RWPE1 (cell line): ENCODE measurements at regions not wholly inside any gene's neighbourhood (a gene's known extent, or its start where the extent isn't known, plus 50 kb on each side); places are given as distances from the start of the nearest gene placed in this dataset.

ENCODE experiments used
- CTCF ChIA-PET: fragments of 350-600 bp; sonication (Branson Sonifier 250); formaldehyde crosslinking; extraction: SDS; loops from one replicate; lab custom pipeline; 2021; lab: Yijun Ruan, JAX
- POLR2A ChIA-PET: fragments of 400-600 bp; formaldehyde crosslinking; extraction: SDS; loops from one replicate; lab custom pipeline; 2020; ENCODE audit warnings: antibody characterized with exemption; ENCODE audit not compliant: low non-redundant PET; lab: Yijun Ruan, JAX
- DNase-seq: peaks from one replicate; pipeline ENCODE4 v3.0.0; 2012; ENCODE audit warnings: low spot score
- H3K27ac ChIP-seq: fragments of 450-650 bp; 2 replicates; pipeline ENCODE4 v1.5.1; 2017
- CTCF ChIP-seq: fragments of 450-650 bp; conservative IDR thresholded peaks from 2 replicates; pipeline ENCODE4 v1.5.1; 2017; ENCODE audit warnings: low read depth, mild to moderate bottlenecking

- no peak for TF ChIP-seq CTCF
- ChIA-PET CTCF (interaction anchor here (0.6 kb wide), 1 partner anchor 40 kb away, joined by 3 read pairs; no protein-coding TSS in a partner anchor), POLR2A (no interaction called here)
- DNase-seq, result no peak
- H3K27ac ChIP-seq, result no peak overlapping the region
These were observed 128.5 kb upstream of the HS3ST2 start for GRCh38 chr16:22685459-22685830.

GRCh38 chr16:22687031-22687530 is 126.9 kb upstream of the HS3ST2 start:
- ChIA-PET POLR2A (no interaction called here), CTCF (interaction anchor here (0.6 kb wide), 1 partner anchor 662 kb away, joined by 5 read pairs; no protein-coding TSS in a partner anchor)
- no peak for DNase-seq
- no peak overlapping the region for H3K27ac ChIP-seq
- no peak for TF ChIP-seq CTCF

GRCh38 chr16:22688463-22688862 is 125.5 kb upstream of the HS3ST2 start:
- POLR2A ChIA-PET, result no interaction called here
- no peak overlapping the region for H3K27ac ChIP-seq
- no peak for DNase-seq
- TF ChIP-seq CTCF, result no peak; the same call in 1 of the 2 replicates
- CTCF ChIA-PET, result interaction anchor here (0.6 to 0.7 kb wide), 3 partner anchors 48 to 1756 kb away, joined by 3 read pairs; no protein-coding TSS in a partner anchor

GRCh38 chr16:22688930-22689329 is 125.0 kb upstream of the HS3ST2 start:
- ChIA-PET CTCF (interaction anchor here (0.6 to 0.7 kb wide), 2 partner anchors 48 to 187 kb away, joined by 3 read pairs; no protein-coding TSS in a partner anchor), POLR2A (no interaction called here)
- no peak overlapping the region for H3K27ac ChIP-seq
- no peak for DNase-seq
- TF ChIP-seq CTCF, result no peak

- H3K27ac ChIP-seq, result no peak overlapping the region
- no peak for DNase-seq
- ChIA-PET CTCF (interaction anchor here (0.8 kb wide), 1 partner anchor 286 kb away, joined by 3 read pairs; no protein-coding TSS in a partner anchor), POLR2A (no interaction called here)
- no peak for TF ChIP-seq CTCF
These were observed 122.6 kb upstream of the HS3ST2 start for GRCh38 chr16:22691335-22691734.

GRCh38 chr16:22692034-22692433 is 121.9 kb upstream of the HS3ST2 start:
- ChIA-PET POLR2A (no interaction called here), CTCF (no interaction called here)
- no peak for TF ChIP-seq CTCF

More at GRCh38 chr16:22692034-22692433, 121.9 kb upstream of the HS3ST2 start:
- DNase-seq, result no peak
- H3K27ac ChIP-seq, result no peak overlapping the region
